ENCODE measurements at regions not wholly inside any gene's neighbourhood (a gene's known extent, or its start where the extent isn't known, plus 50 kb on each side); places are given as distances from the start of the nearest gene placed in this dataset.

DNA sequence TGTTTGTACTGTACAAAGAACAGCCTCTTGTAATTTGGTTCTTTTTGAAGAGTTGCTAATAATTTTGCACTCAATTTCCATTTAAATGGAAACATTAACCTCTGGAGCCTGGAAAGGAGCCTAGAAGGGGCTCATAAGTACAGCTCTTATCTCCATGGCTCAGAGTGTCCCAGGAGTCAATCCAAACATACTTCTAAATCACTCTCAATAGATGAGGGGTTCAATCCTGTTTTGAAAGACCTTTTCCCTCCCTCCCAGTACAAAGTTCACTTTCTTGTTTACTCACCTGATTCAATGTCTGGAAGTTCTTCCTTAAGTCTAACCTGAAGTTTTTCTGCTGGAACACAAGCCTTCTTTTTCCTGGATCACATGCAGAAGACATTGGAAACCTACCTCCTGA, 273.0 kb upstream of the PLET1 start:
- Histone ChIP-seq H3K9me3 (ENCODE audit: low read depth, low read length) (no peaks in the 10 kb centered on the region), H3K4me1 (ENCODE audit: insufficient read depth, low read length) (no peaks in the 10 kb centered on the region), H3K27ac (ENCODE audit: low read depth, low read length) (no peak overlapping the region), H3K4me3 (ENCODE audit: insufficient read depth, low read length) (no peak overlapping the region), H3K27me3 (ENCODE audit: insufficient read depth, low read length) (no peaks in the 10 kb centered on the region), H3K36me3 (ENCODE audit: insufficient read depth, low read length) (no peaks in the 10 kb centered on the region), H3K4me2 (ENCODE audit: insufficient read depth, low read length) (no peak overlapping the region), H3K79me2 (ENCODE audit: insufficient read depth, low read length) (no peaks in the 10 kb centered on the region), H4K20me1 (ENCODE audit: insufficient read depth, low read length) (no peaks in the 10 kb centered on the region), H2AFZ (ENCODE audit: low read length) (no peak overlapping the region)
- no peak for DNase-seq (ENCODE audit: insufficient read length, low spot score, missing footprints)
- TF ChIP-seq, protein P1, sequence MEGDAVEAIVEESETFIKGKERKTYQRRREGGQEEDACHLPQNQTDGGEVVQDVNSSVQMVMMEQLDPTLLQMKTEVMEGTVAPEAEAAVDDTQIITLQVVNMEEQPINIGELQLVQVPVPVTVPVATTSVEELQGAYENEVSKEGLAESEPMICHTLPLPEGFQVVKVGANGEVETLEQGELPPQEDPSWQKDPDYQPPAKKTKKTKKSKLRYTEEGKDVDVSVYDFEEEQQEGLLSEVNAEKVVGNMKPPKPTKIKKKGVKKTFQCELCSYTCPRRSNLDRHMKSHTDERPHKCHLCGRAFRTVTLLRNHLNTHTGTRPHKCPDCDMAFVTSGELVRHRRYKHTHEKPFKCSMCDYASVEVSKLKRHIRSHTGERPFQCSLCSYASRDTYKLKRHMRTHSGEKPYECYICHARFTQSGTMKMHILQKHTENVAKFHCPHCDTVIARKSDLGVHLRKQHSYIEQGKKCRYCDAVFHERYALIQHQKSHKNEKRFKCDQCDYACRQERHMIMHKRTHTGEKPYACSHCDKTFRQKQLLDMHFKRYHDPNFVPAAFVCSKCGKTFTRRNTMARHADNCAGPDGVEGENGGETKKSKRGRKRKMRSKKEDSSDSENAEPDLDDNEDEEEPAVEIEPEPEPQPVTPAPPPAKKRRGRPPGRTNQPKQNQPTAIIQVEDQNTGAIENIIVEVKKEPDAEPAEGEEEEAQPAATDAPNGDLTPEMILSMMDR (IDR thresholded peaks at IDR 0.05; ENCODE audit: extremely low read depth, low read depth, low read length), result no peak

DNA sequence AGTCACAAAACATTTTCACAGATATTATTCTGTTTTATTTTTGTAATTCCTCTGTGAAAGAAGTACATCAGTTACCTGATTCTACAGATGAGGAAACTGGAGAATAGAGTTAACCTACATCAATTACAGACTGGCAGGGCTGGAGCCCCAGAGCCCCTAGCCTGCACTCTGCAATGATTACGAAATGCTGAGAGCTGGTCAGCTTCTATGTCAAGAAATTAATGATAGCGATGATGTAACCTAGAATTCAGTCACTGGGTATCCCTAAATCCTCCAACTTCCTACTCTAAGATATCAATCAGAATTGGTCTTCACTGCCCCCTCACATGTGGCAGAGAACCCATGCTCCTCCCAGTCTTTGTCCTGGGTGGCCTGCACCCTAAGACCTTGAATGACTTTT, 273.5 kb upstream of the PLET1 start:
- H2AFZ ChIP-seq (ENCODE audit: low read length), result no peak overlapping the region
- no peaks in the 10 kb centered on the region for H3K36me3 ChIP-seq (ENCODE audit: insufficient read depth, low read length)
- no peaks in the 10 kb centered on the region for H3K4me1 ChIP-seq (ENCODE audit: insufficient read depth, low read length)
- H3K27ac ChIP-seq (ENCODE audit: low read depth, low read length), result no peak overlapping the region
- no peaks in the 10 kb centered on the region for H3K27me3 ChIP-seq (ENCODE audit: insufficient read depth, low read length)
- H3K4me3 ChIP-seq (ENCODE audit: insufficient read depth, low read length), result no peak overlapping the region
- no peaks in the 10 kb centered on the region for H4K20me1 ChIP-seq (ENCODE audit: insufficient read depth, low read length)
- H3K79me2 ChIP-seq (ENCODE audit: insufficient read depth, low read length), result no peaks in the 10 kb centered on the region
- H3K4me2 ChIP-seq (ENCODE audit: insufficient read depth, low read length), result no peak overlapping the region
- TF ChIP-seq, protein P1 (IDR thresholded peaks at IDR 0.05; ENCODE audit: extremely low read depth, low read depth, low read length), result no peak
- no peak for DNase-seq (ENCODE audit: insufficient read length, low spot score, missing footprints)
- H3K9me3 ChIP-seq (ENCODE audit: low read depth, low read length), result no peaks in the 10 kb centered on the region

DNA sequence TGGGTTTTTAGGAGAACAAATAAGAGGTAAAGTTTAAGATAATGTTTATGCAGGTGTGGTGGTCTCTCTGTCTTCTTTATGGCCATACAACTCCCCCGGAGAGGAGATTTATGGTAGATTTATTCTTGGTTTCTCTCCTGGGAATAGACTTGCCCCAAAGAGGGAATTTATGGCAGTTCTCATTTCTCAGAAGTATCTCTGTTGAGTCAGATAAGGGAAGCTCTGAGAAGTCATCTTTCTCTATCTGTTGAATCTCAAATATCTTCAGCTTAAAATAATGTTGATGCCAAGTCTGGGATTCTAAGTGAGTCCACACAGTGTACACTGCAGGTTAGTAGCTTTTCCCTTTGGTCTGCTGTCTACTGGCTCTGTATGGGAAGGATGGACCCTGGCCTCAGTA, 276.4 kb upstream of the PLET1 start:
- no peaks in the 10 kb centered on the region for H3K4me1 ChIP-seq (ENCODE audit: insufficient read depth, low read length)
- H3K9me3 ChIP-seq (ENCODE audit: low read depth, low read length), result no peaks in the 10 kb centered on the region
- H3K36me3 ChIP-seq (ENCODE audit: insufficient read depth, low read length), result no peaks in the 10 kb centered on the region
- H4K20me1 ChIP-seq (ENCODE audit: insufficient read depth, low read length), result no peaks in the 10 kb centered on the region
- H3K4me2 ChIP-seq (ENCODE audit: insufficient read depth, low read length), result no peak overlapping the region
- no peak for DNase-seq (ENCODE audit: insufficient read length, low spot score, missing footprints)
- no peak overlapping the region for H3K4me3 ChIP-seq (ENCODE audit: insufficient read depth, low read length)
- TF ChIP-seq, protein P1 (IDR thresholded peaks at IDR 0.05; ENCODE audit: extremely low read depth, low read depth, low read length), result no peak
- no peak overlapping the region for H2AFZ ChIP-seq (ENCODE audit: low read length)
- no peak overlapping the region for H3K27ac ChIP-seq (ENCODE audit: low read depth, low read length)
- H3K27me3 ChIP-seq (ENCODE audit: insufficient read depth, low read length), result no peaks in the 10 kb centered on the region
- no peaks in the 10 kb centered on the region for H3K79me2 ChIP-seq (ENCODE audit: insufficient read depth, low read length)

DNA sequence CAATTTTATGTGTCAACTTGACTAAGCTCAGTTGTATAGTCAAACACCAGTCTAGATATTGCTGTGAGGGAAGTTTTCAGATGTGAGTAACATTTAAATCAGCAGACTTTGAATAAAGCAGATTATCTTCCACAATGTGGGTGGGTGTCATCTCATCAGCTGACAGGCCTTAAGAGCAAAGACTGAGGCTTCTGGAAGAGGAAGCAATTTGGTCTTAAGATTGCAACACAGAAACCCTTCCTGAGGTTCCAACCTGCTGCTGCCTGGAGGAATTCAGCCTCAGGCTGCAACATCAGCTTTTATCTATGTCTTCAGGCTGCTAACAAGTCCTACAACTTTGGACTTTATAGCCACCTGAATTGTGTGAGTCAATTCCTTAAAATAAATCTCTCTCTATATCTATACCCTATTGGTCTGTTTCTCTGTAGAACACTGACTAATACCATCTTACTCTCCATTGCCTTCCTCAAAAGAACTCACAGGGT, 277.2 kb upstream of the PLET1 start:
- Histone ChIP-seq H3K79me2 (ENCODE audit: insufficient read depth, low read length) (no peaks in the 10 kb centered on the region), H3K4me2 (ENCODE audit: insufficient read depth, low read length) (no peak overlapping the region), H3K36me3 (ENCODE audit: insufficient read depth, low read length) (no peaks in the 10 kb centered on the region), H3K27me3 (ENCODE audit: insufficient read depth, low read length) (no peaks in the 10 kb centered on the region), H3K27ac (ENCODE audit: low read depth, low read length) (no peak overlapping the region), H2AFZ (ENCODE audit: low read length) (no peak overlapping the region), H3K9me3 (ENCODE audit: low read depth, low read length) (no peaks in the 10 kb centered on the region), H3K4me1 (ENCODE audit: insufficient read depth, low read length) (no peaks in the 10 kb centered on the region), H4K20me1 (ENCODE audit: insufficient read depth, low read length) (no peaks in the 10 kb centered on the region), H3K4me3 (ENCODE audit: insufficient read depth, low read length) (no peak overlapping the region)
- TF ChIP-seq, protein P1 (IDR thresholded peaks at IDR 0.05; ENCODE audit: extremely low read depth, low read depth, low read length), result no peak
- no peak for DNase-seq (ENCODE audit: insufficient read length, low spot score, missing footprints)

Measured in osteoblast (primary cell).